ENCODE measurements at regions not wholly inside any gene's neighbourhood (a gene's known extent, or its start where the extent isn't known, plus 50 kb on each side); places are given as distances from the start of the nearest gene placed in this dataset.

GRCh38 chr5:89350684-89351083 lies 467.7 kb upstream of the MEF2C start:
- TF ChIP-seq, protein P1, sequence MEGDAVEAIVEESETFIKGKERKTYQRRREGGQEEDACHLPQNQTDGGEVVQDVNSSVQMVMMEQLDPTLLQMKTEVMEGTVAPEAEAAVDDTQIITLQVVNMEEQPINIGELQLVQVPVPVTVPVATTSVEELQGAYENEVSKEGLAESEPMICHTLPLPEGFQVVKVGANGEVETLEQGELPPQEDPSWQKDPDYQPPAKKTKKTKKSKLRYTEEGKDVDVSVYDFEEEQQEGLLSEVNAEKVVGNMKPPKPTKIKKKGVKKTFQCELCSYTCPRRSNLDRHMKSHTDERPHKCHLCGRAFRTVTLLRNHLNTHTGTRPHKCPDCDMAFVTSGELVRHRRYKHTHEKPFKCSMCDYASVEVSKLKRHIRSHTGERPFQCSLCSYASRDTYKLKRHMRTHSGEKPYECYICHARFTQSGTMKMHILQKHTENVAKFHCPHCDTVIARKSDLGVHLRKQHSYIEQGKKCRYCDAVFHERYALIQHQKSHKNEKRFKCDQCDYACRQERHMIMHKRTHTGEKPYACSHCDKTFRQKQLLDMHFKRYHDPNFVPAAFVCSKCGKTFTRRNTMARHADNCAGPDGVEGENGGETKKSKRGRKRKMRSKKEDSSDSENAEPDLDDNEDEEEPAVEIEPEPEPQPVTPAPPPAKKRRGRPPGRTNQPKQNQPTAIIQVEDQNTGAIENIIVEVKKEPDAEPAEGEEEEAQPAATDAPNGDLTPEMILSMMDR (IDR thresholded peaks at IDR 0.05; ENCODE audit: insufficient read depth, low read length, poor library complexity, severe bottlenecking): no peak
- TF ChIP-seq EZH2phosphoT487 (conservative IDR thresholded peaks at IDR 0.05; ENCODE audit: low read length): no peak

GRCh38 chr5:89349246-89349980 lies 466.4 kb upstream of the MEF2C start:
- Histone ChIP-seq H3K79me2 (ENCODE audit: insufficient read depth, low read length) (no peaks in the 10 kb centered on the region), H3K9me2 (replicated peaks; ENCODE audit: insufficient read depth, low read length) (no peaks in the 10 kb centered on the region), H4K20me1 (ENCODE audit: low read depth, low read length) (no peaks in the 10 kb centered on the region), H3K9ac (ENCODE audit: low read length) (no peak overlapping the region), H3K36me3 (ENCODE audit: low read length) (no peaks in the 10 kb centered on the region), H3K27ac (ENCODE audit: low read depth, low read length) (no peak overlapping the region), H3K4me3 (ENCODE audit: insufficient read depth, low read length, poor library complexity, severe bottlenecking) (no peak overlapping the region), H3K4me2 (ENCODE audit: low read depth, low read length, poor library complexity, severe bottlenecking) (no peak overlapping the region), H3K9me3 (ENCODE audit: insufficient read depth, low read length) (no peaks in the 10 kb centered on the region), H3K27me3 (ENCODE audit: low read length) (no peaks in the 10 kb centered on the region), H2AFZ (ENCODE audit: low read depth, low read length, severe bottlenecking) (no peak overlapping the region), H3F3A (ENCODE audit: insufficient read depth) (no peaks in the 10 kb centered on the region)
- TF ChIP-seq, protein P1 (IDR thresholded peaks at IDR 0.05; ENCODE audit: insufficient read depth, low read length, poor library complexity, severe bottlenecking): no peak
- no peak for TF ChIP-seq EZH2phosphoT487 (conservative IDR thresholded peaks at IDR 0.05; ENCODE audit: low read length)

More at GRCh38 chr5:89350684-89351083, 467.7 kb upstream of the MEF2C start:
- Histone ChIP-seq H4K20me1 (ENCODE audit: low read depth, low read length) (no peaks in the 10 kb centered on the region), H3K9me3 (ENCODE audit: insufficient read depth, low read length) (no peaks in the 10 kb centered on the region), H3K9ac (ENCODE audit: low read length) (no peak overlapping the region), H2AFZ (ENCODE audit: low read depth, low read length, severe bottlenecking) (no peak overlapping the region), H3K36me3 (ENCODE audit: low read length) (no peaks in the 10 kb centered on the region), H3F3A (ENCODE audit: insufficient read depth) (no peaks in the 10 kb centered on the region), H3K27ac (ENCODE audit: low read depth, low read length) (no peak overlapping the region), H3K9me2 (replicated peaks; ENCODE audit: insufficient read depth, low read length) (no peaks in the 10 kb centered on the region), H3K27me3 (ENCODE audit: low read length) (no peaks in the 10 kb centered on the region), H3K79me2 (ENCODE audit: insufficient read depth, low read length) (no peaks in the 10 kb centered on the region), H3K4me2 (ENCODE audit: low read depth, low read length, poor library complexity, severe bottlenecking) (no peak overlapping the region), H3K4me3 (ENCODE audit: insufficient read depth, low read length, poor library complexity, severe bottlenecking) (no peak overlapping the region)

- H3F3A ChIP-seq (ENCODE audit: insufficient read depth): no peaks in the 10 kb centered on the region
- no peak overlapping the region for H2AFZ ChIP-seq (ENCODE audit: low read depth, low read length, severe bottlenecking)
- H3K27me3 ChIP-seq (ENCODE audit: low read length): no peaks in the 10 kb centered on the region
- H3K27ac ChIP-seq (ENCODE audit: low read depth, low read length): no peak overlapping the region
- H3K79me2 ChIP-seq (ENCODE audit: insufficient read depth, low read length): no peaks in the 10 kb centered on the region
- no peaks in the 10 kb centered on the region for H3K9me3 ChIP-seq (ENCODE audit: insufficient read depth, low read length)
- TF ChIP-seq, protein P1 (IDR thresholded peaks at IDR 0.05; ENCODE audit: insufficient read depth, low read length, poor library complexity, severe bottlenecking): no peak
- TF ChIP-seq EZH2phosphoT487 (conservative IDR thresholded peaks at IDR 0.05; ENCODE audit: low read length): no peak
- no peak overlapping the region for H3K4me2 ChIP-seq (ENCODE audit: low read depth, low read length, poor library complexity, severe bottlenecking)
- no peaks in the 10 kb centered on the region for H4K20me1 ChIP-seq (ENCODE audit: low read depth, low read length)
- no peak overlapping the region for H3K9ac ChIP-seq (ENCODE audit: low read length)
- H3K9me2 ChIP-seq (replicated peaks; ENCODE audit: insufficient read depth, low read length): no peaks in the 10 kb centered on the region
- H3K4me3 ChIP-seq (ENCODE audit: insufficient read depth, low read length, poor library complexity, severe bottlenecking): no peak overlapping the region
- H3K36me3 ChIP-seq (ENCODE audit: low read length): no peaks in the 10 kb centered on the region
Observed at GRCh38 chr5:89346573-89346972, 463.6 kb upstream of the MEF2C start.

Data from SU-DHL-6 (cell line).